A673 (cell line): ENCODE measurements at regions not wholly inside any gene's neighbourhood (a gene's known extent, or its start where the extent isn't known, plus 50 kb on each side); places are given as distances from the start of the nearest gene placed in this dataset.

ENCODE experiments used
- BruUV-seq: library from RNA; stranded (reverse); fragments of 400-500 nt; replicated peaks from 2 replicates; lab custom pipeline; 2021; lab: Mats Ljungman, UMichigan
- CTCF ChIA-PET: fragments of 300-600 bp; sonication (Branson Sonifier 250); formaldehyde crosslinking; loops from one replicate; lab custom pipeline; 2022; ENCODE audit warnings: antibody characterized with exemption; lab: Charles Lee
- POLR2A ChIA-PET: fragments of 300-600 bp; sonication (Branson Sonifier 250); formaldehyde crosslinking; loops from one replicate; lab custom pipeline; 2022; ENCODE audit warnings: antibody characterized with exemption; ENCODE audit not compliant: low non-redundant PET; lab: Charles Lee
- DNase-seq: peaks from one replicate; pipeline ENCODE4 v3.0.0-alpha.2; 2015; ENCODE audit warnings: low spot score
- H3K27ac ChIP-seq: fragments of 200-600 bp; sonication (generic); 2 replicates; pipeline ENCODE4 v1.5.1; 2016; ENCODE audit warnings: mixed run types, low read depth, mild to moderate bottlenecking, mixed read lengths, antibody characterized with exemption, low read length; ENCODE audit not compliant: poor library complexity, severe bottlenecking
- H3K27me3 ChIP-seq: fragments of 200-600 bp; sonication (generic); replicated peaks from 2 replicates; pipeline ENCODE4 v1.6.1; 2017; ENCODE audit warnings: mixed run types, low read depth, mild to moderate bottlenecking, mixed read lengths, antibody characterized with exemption, low read length; ENCODE audit not compliant: insufficient read depth, poor library complexity
- H3K36me3 ChIP-seq: fragments of 200-600 bp; sonication (generic); 2 replicates; pipeline ENCODE4 v1.6.1; 2016; ENCODE audit warnings: mixed run types, mild to moderate bottlenecking, mixed read lengths, antibody characterized with exemption, low read length; ENCODE audit not compliant: insufficient read depth, poor library complexity, severe bottlenecking
- H3K4me1 ChIP-seq: fragments of 200-600 bp; sonication (generic); 2 replicates; pipeline ENCODE4 v1.6.1; 2017; ENCODE audit warnings: mixed run types, mild to moderate bottlenecking, mixed read lengths, antibody characterized with exemption, low read length; ENCODE audit not compliant: insufficient read depth, poor library complexity, severe bottlenecking
- H3K4me3 ChIP-seq: fragments of 200-600 bp; sonication (generic); 2 replicates; pipeline ENCODE4 v1.5.1; 2016; ENCODE audit warnings: low read depth, mixed run types, mild to moderate bottlenecking, mixed read lengths, low read length; ENCODE audit not compliant: poor library complexity, severe bottlenecking
- H3K9me3 ChIP-seq: fragments of 200-600 bp; sonication (generic); 2 replicates; pipeline ENCODE4 v1.6.1; 2016; ENCODE audit warnings: mixed run types, low read depth, mild to moderate bottlenecking, mixed read lengths, antibody characterized with exemption, low read length; ENCODE audit not compliant: poor library complexity, severe bottlenecking
- EZH2 ChIP-seq: fragments of 200-600 bp; sonication (generic); IDR thresholded peaks from 2 replicates; pipeline ENCODE4 v1.6.1; 2017; ENCODE audit warnings: borderline replicate concordance, low read depth, mild to moderate bottlenecking, mixed read lengths, antibody characterized with exemption, low read length; ENCODE audit not compliant: poor library complexity, severe bottlenecking
- intact Hi-C: fragments of 100-400 bp; cut with micrococcal nuclease; formaldehyde crosslinking; loops from one replicate; pipeline ENCODE4 v1.10.0; 2022; ENCODE audit not compliant: unreplicated experiment
- TF ChIP-seq, protein P1 (sequence below): fragments of 300-800, 200-600 bp; sonication (generic); conservative IDR thresholded peaks from 2 replicates; pipeline ENCODE4 v1.5.1; 2017; ENCODE audit warnings: low read depth, mild to moderate bottlenecking, antibody characterized with exemption, low read length, moderate library complexity, mixed read lengths

DNA sequence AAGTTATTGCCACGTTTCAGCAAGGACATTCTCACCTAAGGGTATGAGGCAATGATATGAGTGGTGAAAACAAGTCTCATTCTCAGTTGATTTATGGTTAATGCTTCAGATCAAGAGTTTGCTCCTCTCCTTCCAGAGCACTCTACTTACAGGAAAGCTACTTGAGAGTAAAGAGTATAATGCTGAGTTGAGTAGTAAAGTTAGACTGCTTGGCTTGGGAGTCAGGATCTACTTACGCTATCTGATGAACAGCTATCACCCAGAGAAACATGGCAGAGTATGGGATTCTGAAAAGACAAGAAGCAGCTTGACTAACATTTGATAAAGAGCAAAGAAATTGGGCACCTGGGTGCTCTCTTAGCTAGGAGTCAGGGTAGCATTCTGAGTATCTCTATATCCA, 211.8 kb downstream of the GLUD2 start:
- H3K9me3 ChIP-seq: no peaks in the 10 kb centered on the region
- H3K27ac ChIP-seq: no peak overlapping the region
- POLR2A ChIA-PET: no interaction called here
- no TSS peak for BruUV-seq
- H3K4me3 ChIP-seq: no peak overlapping the region
- H3K36me3 ChIP-seq: no peaks in the 10 kb centered on the region
- TF ChIP-seq, protein P1, sequence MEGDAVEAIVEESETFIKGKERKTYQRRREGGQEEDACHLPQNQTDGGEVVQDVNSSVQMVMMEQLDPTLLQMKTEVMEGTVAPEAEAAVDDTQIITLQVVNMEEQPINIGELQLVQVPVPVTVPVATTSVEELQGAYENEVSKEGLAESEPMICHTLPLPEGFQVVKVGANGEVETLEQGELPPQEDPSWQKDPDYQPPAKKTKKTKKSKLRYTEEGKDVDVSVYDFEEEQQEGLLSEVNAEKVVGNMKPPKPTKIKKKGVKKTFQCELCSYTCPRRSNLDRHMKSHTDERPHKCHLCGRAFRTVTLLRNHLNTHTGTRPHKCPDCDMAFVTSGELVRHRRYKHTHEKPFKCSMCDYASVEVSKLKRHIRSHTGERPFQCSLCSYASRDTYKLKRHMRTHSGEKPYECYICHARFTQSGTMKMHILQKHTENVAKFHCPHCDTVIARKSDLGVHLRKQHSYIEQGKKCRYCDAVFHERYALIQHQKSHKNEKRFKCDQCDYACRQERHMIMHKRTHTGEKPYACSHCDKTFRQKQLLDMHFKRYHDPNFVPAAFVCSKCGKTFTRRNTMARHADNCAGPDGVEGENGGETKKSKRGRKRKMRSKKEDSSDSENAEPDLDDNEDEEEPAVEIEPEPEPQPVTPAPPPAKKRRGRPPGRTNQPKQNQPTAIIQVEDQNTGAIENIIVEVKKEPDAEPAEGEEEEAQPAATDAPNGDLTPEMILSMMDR: no peak
- TF ChIP-seq EZH2: no peak
- CTCF ChIA-PET: no interaction called here
- no peaks in the 10 kb centered on the region for H3K27me3 ChIP-seq
- DNase-seq: no peak
- no peaks in the 10 kb centered on the region for H3K4me1 ChIP-seq
- intact Hi-C loops: no loop called here

DNA sequence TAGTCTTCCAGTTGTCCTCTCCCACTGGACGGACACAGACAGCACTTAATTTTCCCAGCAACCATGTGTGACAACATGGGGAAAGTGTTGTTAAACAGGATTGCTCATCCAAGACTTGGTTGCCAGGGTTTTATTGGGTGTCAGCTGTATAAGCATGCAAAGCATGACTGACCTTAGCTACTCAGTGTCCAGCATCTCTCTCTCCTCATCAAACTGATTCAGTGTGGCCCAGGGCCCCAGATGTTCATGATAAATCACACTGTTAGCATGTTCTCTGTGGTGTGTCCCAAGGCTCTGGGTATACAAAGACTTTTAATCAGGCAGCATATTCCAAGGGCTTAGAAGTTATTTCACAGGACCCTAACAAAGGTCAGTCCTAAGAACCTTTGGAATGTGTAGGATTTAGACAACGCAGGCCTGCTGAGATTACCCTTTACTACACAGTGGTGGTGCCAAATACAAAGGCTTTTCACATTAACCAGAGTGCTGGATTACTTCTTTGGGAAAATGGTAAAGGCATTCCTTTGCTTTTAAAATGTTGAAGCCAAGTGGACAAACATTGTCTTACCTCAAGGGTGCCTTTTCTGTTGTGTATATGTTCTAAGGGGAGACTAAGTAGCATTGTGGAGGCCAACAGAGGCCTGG, 213.3 kb downstream of the GLUD2 start:
- no peaks in the 10 kb centered on the region for H3K27me3 ChIP-seq
- no peaks in the 10 kb centered on the region for H3K36me3 ChIP-seq
- TF ChIP-seq EZH2: no peak
- TF ChIP-seq, protein P1: no peak
- no TSS peak for BruUV-seq
- no peaks in the 10 kb centered on the region for H3K4me1 ChIP-seq
- no peak overlapping the region for H3K4me3 ChIP-seq
- no peak for DNase-seq
- ChIA-PET CTCF (no interaction called here), POLR2A (no interaction called here)
- no peak overlapping the region for H3K27ac ChIP-seq
- H3K9me3 ChIP-seq: no peaks in the 10 kb centered on the region
- intact Hi-C loops: no loop called here

- H3K27me3 ChIP-seq: no peaks in the 10 kb centered on the region
- TF ChIP-seq EZH2: no peak
- TF ChIP-seq, protein P1: no peak
- H3K4me3 ChIP-seq: no peak overlapping the region
- H3K27ac ChIP-seq: no peak overlapping the region
- H3K9me3 ChIP-seq: no peaks in the 10 kb centered on the region
- BruUV-seq: no TSS peak
- no peaks in the 10 kb centered on the region for H3K4me1 ChIP-seq
- DNase-seq: no peak
- intact Hi-C loops: no loop called here
- no peaks in the 10 kb centered on the region for H3K36me3 ChIP-seq
- POLR2A ChIA-PET: no interaction called here
- CTCF ChIA-PET: no interaction called here
Measured at GRCh38 chrX:121283921-121284320, 236.5 kb downstream of the GLUD2 start.
